Parathyroid adenoma (tissue), 2 donors: ENCODE measurements at regions not wholly inside any gene's neighbourhood (a gene's known extent, or its start where the extent isn't known, plus 50 kb on each side); places are given as distances from the start of the nearest gene placed in this dataset.

Source experiments
- H2AFZ ChIP-seq: fragments of 300-600 bp; sonication (generic); one replicate; pipeline ENCODE4 v1.7.0; 2017; ENCODE audit warnings: antibody characterized with exemption, mild to moderate bottlenecking
- H3K27ac ChIP-seq: fragments of 300-600 bp; sonication (generic); one replicate; pipeline ENCODE4 v1.7.0; 2017
- H3K27me3 ChIP-seq: fragments of 300-600 bp; sonication (generic); one replicate; pipeline ENCODE4 v1.7.0; 2017; ENCODE audit warnings: low read length; ENCODE audit not compliant: control insufficient read depth, insufficient read depth
- H3K36me3 ChIP-seq: fragments of 300-600 bp; sonication (generic); one replicate; pipeline ENCODE4 v1.7.0; 2017; ENCODE audit warnings: low read length; ENCODE audit not compliant: control insufficient read depth, insufficient read depth
- H3K4me1 ChIP-seq: fragments of 300-600 bp; sonication (generic); one replicate; pipeline ENCODE4 v1.7.0; 2017; ENCODE audit warnings: control low read depth
- H3K4me2 ChIP-seq: fragments of 300-600 bp; sonication (generic); one replicate; pipeline ENCODE4 v1.7.0; 2017; ENCODE audit warnings: low read length
- H3K4me3 ChIP-seq: fragments of 300-600 bp; sonication (generic); one replicate; pipeline ENCODE4 v1.7.0; 2017; ENCODE audit warnings: low read depth, low read length
- H3K79me2 ChIP-seq: fragments of 300-600 bp; sonication (generic); one replicate; pipeline ENCODE4 v1.7.0; 2017; ENCODE audit warnings: control low read depth
- H3K9ac ChIP-seq: fragments of 300-600 bp; sonication (generic); one replicate; pipeline ENCODE4 v1.7.0; 2017; ENCODE audit warnings: mild to moderate bottlenecking
- H3K9me3 ChIP-seq: fragments of 300-600 bp; sonication (generic); one replicate; pipeline ENCODE4 v1.7.0; 2017; ENCODE audit warnings: low read length; ENCODE audit not compliant: control insufficient read depth
- TF ChIP-seq, protein P1 (sequence below): fragments of 300-600 bp; sonication (generic); IDR thresholded peaks from one replicate; pipeline ENCODE4 v1.7.0; 2017; ENCODE audit warnings: antibody characterized with exemption, mild to moderate bottlenecking
- donor health status: primary hyperparathyroidism.

DNA sequence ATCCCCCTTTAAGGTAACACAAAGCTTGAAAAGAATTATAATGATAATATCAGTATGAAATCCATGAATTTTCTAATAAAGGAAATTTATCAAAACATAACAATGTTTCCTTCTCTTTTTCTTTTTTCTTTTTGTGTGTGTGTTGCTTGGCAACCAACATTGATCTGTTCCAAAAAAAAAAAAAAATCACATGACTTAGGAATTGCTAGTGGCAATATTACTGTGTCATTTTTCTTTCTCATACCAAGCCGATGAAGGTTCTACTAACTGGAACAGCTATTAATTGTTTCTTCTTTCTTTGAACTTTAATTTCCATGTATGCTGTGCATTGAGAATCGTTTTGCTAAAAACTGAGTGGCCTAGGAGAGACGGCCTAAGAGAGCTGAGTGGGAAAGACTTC, 317.7 kb upstream of the ONECUT1 start:
- no peaks in the 10 kb centered on the region for H3K4me1 ChIP-seq
- H3K9me3 ChIP-seq, result no peaks in the 10 kb centered on the region
- H3K4me3 ChIP-seq, result no peak overlapping the region
- H3K4me2 ChIP-seq, result no peak overlapping the region
- no peak overlapping the region for H3K9ac ChIP-seq
- TF ChIP-seq, protein P1, sequence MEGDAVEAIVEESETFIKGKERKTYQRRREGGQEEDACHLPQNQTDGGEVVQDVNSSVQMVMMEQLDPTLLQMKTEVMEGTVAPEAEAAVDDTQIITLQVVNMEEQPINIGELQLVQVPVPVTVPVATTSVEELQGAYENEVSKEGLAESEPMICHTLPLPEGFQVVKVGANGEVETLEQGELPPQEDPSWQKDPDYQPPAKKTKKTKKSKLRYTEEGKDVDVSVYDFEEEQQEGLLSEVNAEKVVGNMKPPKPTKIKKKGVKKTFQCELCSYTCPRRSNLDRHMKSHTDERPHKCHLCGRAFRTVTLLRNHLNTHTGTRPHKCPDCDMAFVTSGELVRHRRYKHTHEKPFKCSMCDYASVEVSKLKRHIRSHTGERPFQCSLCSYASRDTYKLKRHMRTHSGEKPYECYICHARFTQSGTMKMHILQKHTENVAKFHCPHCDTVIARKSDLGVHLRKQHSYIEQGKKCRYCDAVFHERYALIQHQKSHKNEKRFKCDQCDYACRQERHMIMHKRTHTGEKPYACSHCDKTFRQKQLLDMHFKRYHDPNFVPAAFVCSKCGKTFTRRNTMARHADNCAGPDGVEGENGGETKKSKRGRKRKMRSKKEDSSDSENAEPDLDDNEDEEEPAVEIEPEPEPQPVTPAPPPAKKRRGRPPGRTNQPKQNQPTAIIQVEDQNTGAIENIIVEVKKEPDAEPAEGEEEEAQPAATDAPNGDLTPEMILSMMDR, result no peak
- no peaks in the 10 kb centered on the region for H3K27me3 ChIP-seq
- H3K27ac ChIP-seq, result no peak overlapping the region
- no peaks in the 10 kb centered on the region for H3K36me3 ChIP-seq
- no peak overlapping the region for H2AFZ ChIP-seq
- no peaks in the 10 kb centered on the region for H3K79me2 ChIP-seq

DNA sequence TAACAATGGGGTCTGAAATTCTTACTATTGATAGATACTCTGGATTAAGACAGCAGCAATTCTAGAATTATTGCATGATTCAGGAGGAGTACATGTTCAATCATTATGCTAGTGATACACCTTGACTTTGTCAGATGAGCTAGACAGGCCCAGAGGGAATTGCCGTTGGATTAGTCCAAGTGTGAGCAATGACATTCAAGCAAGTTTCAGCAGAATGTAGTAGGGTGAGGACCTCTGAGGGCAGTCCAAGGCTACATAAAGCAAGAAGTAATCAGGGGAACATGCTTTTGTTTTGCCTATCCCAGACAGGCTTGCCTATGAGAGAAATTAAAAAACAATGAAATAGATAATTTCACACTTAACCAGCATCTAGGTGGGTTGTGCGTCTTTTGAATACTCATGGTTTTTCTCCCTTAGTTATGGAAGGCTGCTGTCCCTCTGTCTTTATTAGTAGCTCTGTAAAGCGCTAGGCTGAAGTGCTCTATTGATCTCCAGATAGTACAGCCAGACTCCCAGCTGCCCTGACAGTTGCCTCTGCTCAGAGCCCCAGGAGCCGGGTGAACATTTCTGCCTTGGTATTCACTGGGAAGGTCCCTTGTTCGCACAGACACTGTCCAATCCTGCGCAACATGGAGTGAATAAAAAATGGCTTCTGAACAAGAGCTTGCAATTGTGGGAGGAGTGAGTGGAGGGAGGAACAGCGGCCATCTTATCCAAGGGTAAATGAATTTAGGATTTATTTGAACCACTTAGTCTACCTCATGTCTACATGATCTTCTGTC, 316.6 kb upstream of the ONECUT1 start:
- Histone ChIP-seq H3K9me3 (no peaks in the 10 kb centered on the region), H3K4me2 (no peak overlapping the region), H3K36me3 (no peaks in the 10 kb centered on the region), H2AFZ (no peak overlapping the region), H3K4me3 (no peak overlapping the region), H3K4me1 (no peaks in the 10 kb centered on the region), H3K27ac (no peak overlapping the region), H3K79me2 (no peaks in the 10 kb centered on the region), H3K9ac (no peak overlapping the region), H3K27me3 (no peaks in the 10 kb centered on the region)
- TF ChIP-seq, protein P1, result no peak

DNA sequence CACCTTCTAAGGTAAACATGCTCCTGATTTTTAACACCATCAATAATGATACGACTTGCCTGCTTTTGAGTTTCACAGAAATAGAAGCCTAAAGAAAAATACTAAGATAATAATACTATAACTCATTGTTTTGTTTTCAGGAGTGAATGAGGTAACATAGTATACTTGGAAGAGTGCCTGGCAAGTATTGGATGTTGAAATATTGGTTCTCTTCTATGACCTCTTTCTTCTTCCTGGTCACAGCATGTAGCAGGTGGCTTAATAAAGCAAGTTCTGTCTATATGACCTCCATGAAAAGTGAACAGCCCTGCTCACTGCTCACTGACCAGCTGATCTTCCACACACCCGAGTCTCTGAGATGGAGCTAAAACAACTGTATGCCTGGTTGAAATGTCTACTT, 312.3 kb upstream of the ONECUT1 start:
- H3K27me3 ChIP-seq, result no peaks in the 10 kb centered on the region
- no peak overlapping the region for H2AFZ ChIP-seq
- no peaks in the 10 kb centered on the region for H3K9me3 ChIP-seq
- no peaks in the 10 kb centered on the region for H3K36me3 ChIP-seq
- H3K4me2 ChIP-seq, result no peak overlapping the region
- TF ChIP-seq, protein P1, result no peak
- no peak overlapping the region for H3K4me3 ChIP-seq
- no peaks in the 10 kb centered on the region for H3K4me1 ChIP-seq
- H3K27ac ChIP-seq, result no peak overlapping the region
- no peak overlapping the region for H3K9ac ChIP-seq
- no peaks in the 10 kb centered on the region for H3K79me2 ChIP-seq

DNA sequence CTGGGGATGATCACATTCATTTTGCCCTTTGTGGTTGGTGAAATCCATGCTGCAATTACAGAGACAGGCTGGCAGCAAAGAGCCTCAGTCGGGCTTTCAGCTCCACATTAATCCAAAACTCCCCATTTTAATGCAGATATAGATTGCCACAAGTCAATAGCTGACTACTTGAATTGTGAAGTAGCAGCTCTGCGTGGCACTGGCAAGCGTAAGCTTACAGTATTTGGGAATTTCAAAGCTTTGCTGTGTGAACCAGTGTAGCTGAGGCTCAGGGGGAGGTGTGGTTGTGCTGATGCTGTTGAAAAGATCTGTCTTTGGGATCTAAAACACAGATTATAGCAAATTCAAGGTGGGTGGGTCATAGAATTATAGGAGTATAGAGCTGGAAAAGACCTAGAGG, 290.3 kb upstream of the ONECUT1 start:
- H3K36me3 ChIP-seq, result no peaks in the 10 kb centered on the region
- no peak overlapping the region for H3K4me2 ChIP-seq
- no peak overlapping the region for H2AFZ ChIP-seq
- no peaks in the 10 kb centered on the region for H3K4me1 ChIP-seq
- H3K4me3 ChIP-seq, result no peak overlapping the region
- no peak overlapping the region for H3K27ac ChIP-seq
- no peaks in the 10 kb centered on the region for H3K79me2 ChIP-seq
- no peak overlapping the region for H3K9ac ChIP-seq
- no peaks in the 10 kb centered on the region for H3K9me3 ChIP-seq
- TF ChIP-seq, protein P1, result no peak
- no peaks in the 10 kb centered on the region for H3K27me3 ChIP-seq

DNA sequence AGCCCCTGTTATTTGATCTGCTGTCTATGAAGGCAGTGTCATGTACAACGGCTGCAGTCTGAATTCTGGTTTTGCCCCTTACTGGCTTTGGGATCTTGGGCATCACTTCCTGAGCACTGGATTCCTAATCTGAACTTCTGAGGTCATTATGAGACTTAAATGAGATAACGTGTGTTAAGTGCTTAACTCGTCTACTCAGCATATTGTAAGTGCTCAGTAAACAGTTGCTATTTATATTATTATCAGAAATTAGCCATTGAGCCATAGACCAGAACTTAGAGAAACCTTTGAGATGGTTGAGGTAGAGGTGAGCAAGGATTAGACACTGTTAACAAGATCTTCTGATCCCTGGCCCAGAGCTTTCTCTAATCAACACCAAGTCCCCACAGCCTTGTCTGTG, 284.1 kb upstream of the ONECUT1 start:
- H3K9me3 ChIP-seq, result no peaks in the 10 kb centered on the region
- no peak overlapping the region for H3K4me3 ChIP-seq
- no peak overlapping the region for H3K4me2 ChIP-seq
- no peaks in the 10 kb centered on the region for H3K4me1 ChIP-seq
- H2AFZ ChIP-seq, result no peak overlapping the region
- no peaks in the 10 kb centered on the region for H3K36me3 ChIP-seq
- H3K27me3 ChIP-seq, result no peaks in the 10 kb centered on the region
- no peak overlapping the region for H3K9ac ChIP-seq
- no peak overlapping the region for H3K27ac ChIP-seq
- H3K79me2 ChIP-seq, result no peaks in the 10 kb centered on the region
- TF ChIP-seq, protein P1, result no peak
